Activated naive CD4-positive, alpha-beta T cell treated with anti-CD3 and anti-CD28 coated beads, Interleukin-2, amount 50 U/mL, for 24 hours (primary cell): ENCODE measurements at regions not wholly inside any gene's neighbourhood (a gene's known extent, or its start where the extent isn't known, plus 50 kb on each side); places are given as distances from the start of the nearest gene placed in this dataset.
"Not testable (repeated sequence)": the region's sequence is repeated elsewhere in the genome, so short reads cannot be mapped to it uniquely, and the experiment has no call there.

Source experiments
- H3K27ac Mint-ChIP-seq: one replicate; pipeline ENCODE4 v1.8.0; 2021; ENCODE audit warnings: mild to moderate bottlenecking, mixed read lengths
- H3K27me3 Mint-ChIP-seq: one replicate; pipeline ENCODE4 v1.8.0; 2021; ENCODE audit warnings: mixed read lengths
- H3K36me3 Mint-ChIP-seq: one replicate; pipeline ENCODE4 v1.8.0; 2021; ENCODE audit warnings: mixed read lengths
- H3K4me1 Mint-ChIP-seq: one replicate; pipeline ENCODE4 v1.8.0; 2021; ENCODE audit warnings: mixed read lengths
- H3K4me3 Mint-ChIP-seq: one replicate; pipeline ENCODE4 v1.8.0; 2021; ENCODE audit warnings: mild to moderate bottlenecking, mixed read lengths
- H3K9me3 Mint-ChIP-seq: one replicate; pipeline ENCODE4 v1.8.0; 2021; ENCODE audit warnings: mixed read lengths

DNA sequence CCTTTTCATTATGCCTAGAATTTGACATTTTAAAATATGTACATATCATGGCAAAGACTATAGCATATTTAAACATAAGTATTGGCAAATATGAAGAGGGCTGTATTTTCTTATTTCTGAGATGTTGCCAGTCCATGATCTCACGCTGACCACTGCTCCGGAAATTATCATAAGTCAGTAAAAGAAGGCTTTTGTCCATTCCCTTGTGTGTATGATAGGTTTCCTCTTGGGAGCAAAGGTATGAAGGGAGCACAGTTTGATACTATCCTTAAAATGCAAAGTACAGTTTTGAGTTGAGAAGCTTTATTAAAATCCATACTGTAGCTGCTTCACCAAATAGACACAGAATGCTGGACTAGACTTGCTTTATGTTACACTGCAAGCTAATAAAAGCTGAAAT lies 52.6 kb upstream of the AGA start:
- H3K4me3 Mint-ChIP-seq: no peak overlapping the region
- peaks cover 2% of the 10 kb centered on the region for H3K36me3 Mint-ChIP-seq
- no peaks in the 10 kb centered on the region for H3K27me3 Mint-ChIP-seq
- H3K4me1 Mint-ChIP-seq: no peaks in the 10 kb centered on the region
- H3K9me3 Mint-ChIP-seq: no peaks in the 10 kb centered on the region
- no peak overlapping the region for H3K27ac Mint-ChIP-seq

- H3K4me3 Mint-ChIP-seq, H3K36me3 Mint-ChIP-seq, H3K4me1 Mint-ChIP-seq, H3K27ac Mint-ChIP-seq, H3K9me3 Mint-ChIP-seq, H3K27me3 Mint-ChIP-seq: not testable (repeated sequence)
Measured at GRCh38 chr4:177495626-177496025, 53.4 kb upstream of the AGA start.

DNA sequence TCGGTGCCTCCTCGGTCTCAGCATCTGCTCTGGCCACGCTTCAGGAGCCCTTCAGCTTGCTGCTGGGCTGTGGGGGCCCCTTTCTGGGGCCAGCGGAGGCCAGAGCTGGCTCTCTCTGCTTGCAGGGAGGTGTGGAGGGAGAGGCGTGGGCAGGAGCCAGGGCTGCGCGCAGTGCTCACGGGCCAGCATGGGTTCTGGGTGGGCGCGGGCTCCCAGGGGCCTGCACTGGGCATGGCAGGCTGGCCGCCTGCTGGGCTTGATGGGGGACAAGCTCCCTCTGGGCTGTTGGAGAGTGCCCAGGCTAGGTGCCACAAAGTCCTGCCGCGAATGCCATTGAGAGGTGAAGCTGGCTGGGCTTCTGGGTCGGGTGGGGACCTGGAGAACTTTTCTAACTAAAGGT lies 57.3 kb upstream of the AGA start:
- no peaks in the 10 kb centered on the region for H3K27me3 Mint-ChIP-seq
- no peak overlapping the region for H3K27ac Mint-ChIP-seq
- peaks cover 19% of the 10 kb centered on the region for H3K4me1 Mint-ChIP-seq
- no peak overlapping the region for H3K4me3 Mint-ChIP-seq
- peaks cover 7% of the 10 kb centered on the region for H3K36me3 Mint-ChIP-seq
- H3K9me3 Mint-ChIP-seq: peaks cover 8% of the 10 kb centered on the region

DNA sequence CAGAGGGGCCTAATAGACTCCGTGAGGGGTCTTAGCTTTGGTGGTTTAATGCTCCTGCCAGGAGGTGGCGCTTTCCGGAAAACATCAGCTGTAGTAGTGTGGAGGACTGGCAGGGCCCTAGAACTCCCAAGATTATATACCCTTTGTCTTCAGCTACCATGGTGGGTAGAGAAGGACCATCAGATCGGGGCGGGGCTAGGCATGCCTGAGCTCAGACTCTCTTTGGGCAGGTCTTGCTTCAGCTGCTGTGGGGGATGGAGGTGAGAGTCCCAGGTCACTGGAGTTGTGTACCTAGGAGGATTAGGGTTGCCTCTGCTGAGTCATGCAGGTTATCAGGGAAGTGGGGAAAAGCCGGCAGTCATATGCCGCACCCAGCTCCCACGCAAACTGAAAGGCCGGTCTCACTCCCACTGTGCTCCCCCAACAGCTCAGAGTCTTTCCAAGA lies 63.0 kb upstream of the AGA start:
- Mint-ChIP-seq H3K27ac (no peak overlapping the region), H3K4me3 (no peak overlapping the region), H3K36me3 (peaks cover 10% of the 10 kb centered on the region), H3K4me1 (peaks cover 25% of the 10 kb centered on the region), H3K9me3 (peaks cover 12% of the 10 kb centered on the region), H3K27me3 (no peaks in the 10 kb centered on the region)

- H3K27me3 Mint-ChIP-seq: no peaks in the 10 kb centered on the region
- H3K27ac Mint-ChIP-seq: no peak overlapping the region
- no peak overlapping the region for H3K4me3 Mint-ChIP-seq
- H3K36me3 Mint-ChIP-seq: peaks cover 10% of the 10 kb centered on the region
- H3K4me1 Mint-ChIP-seq: peaks cover 8% of the 10 kb centered on the region
- peaks cover 4% of the 10 kb centered on the region for H3K9me3 Mint-ChIP-seq
Measured at GRCh38 chr4:177508662-177509061, 66.4 kb upstream of the AGA start.

DNA sequence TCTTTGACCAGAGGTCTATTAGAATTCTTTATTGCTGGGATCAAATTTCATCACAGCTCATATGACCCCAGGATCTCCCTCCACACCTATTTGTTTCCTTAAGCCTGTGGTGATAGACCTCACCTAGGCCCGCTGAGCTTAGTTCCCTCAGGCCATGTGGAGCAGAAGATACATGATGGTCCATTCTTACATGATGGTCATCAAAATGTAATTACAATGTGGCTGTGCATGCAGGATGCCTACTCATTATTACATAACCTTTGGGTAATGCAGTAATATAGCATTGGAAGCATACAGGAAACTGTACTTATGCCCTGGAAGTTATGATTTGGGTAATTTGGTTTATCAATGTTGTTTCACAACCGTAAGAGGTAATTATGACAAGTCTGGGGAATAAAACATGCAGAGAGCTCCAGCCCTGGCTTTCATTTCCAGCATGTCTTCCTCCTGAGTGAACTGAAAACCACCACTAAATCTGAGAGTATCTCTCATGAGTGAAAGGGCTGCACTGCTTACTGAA lies 67.0 kb upstream of the AGA start:
- H3K4me1 Mint-ChIP-seq: peaks cover 8% of the 10 kb centered on the region
- no peak overlapping the region for H3K27ac Mint-ChIP-seq
- peaks cover 4% of the 10 kb centered on the region for H3K9me3 Mint-ChIP-seq
- H3K4me3 Mint-ChIP-seq: no peak overlapping the region
- H3K36me3 Mint-ChIP-seq: peaks cover 10% of the 10 kb centered on the region
- H3K27me3 Mint-ChIP-seq: no peaks in the 10 kb centered on the region

- Mint-ChIP-seq H3K27me3 (no peaks in the 10 kb centered on the region), H3K9me3 (peaks cover 4% of the 10 kb centered on the region), H3K4me3 (no peak overlapping the region), H3K36me3 (peaks cover 10% of the 10 kb centered on the region), H3K4me1 (no peaks in the 10 kb centered on the region), H3K27ac (no peak overlapping the region)
Measured at GRCh38 chr4:177511611-177512010, 69.4 kb upstream of the AGA start.

- H3K4me3 Mint-ChIP-seq: no peak overlapping the region
- H3K9me3 Mint-ChIP-seq: peaks cover 4% of the 10 kb centered on the region
- no peak overlapping the region for H3K27ac Mint-ChIP-seq
Measured at GRCh38 chr4:177512646-177513045, 70.4 kb upstream of the AGA start.

DNA sequence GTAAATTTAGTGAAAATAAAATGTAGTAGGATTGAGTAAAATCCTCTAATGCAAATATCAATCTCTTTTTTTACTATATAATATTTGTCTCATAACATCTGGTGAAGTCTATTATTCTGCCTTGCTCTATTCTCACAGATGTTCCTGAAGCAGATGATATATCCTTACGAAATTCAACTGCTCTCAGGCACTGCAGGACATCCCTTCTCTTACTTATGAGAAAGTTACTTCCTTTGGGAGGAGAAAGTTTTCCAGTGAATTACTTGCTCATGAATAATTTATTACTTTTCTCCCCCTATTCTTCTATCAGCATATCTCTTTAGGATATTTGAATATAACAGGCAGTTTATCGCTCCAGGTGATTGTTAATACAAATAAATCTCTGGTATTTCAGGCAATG lies 75.6 kb upstream of the AGA start:
- no peak overlapping the region for H3K4me3 Mint-ChIP-seq
- no peaks in the 10 kb centered on the region for H3K9me3 Mint-ChIP-seq
- H3K27ac Mint-ChIP-seq: no peak overlapping the region
- H3K27me3 Mint-ChIP-seq: no peaks in the 10 kb centered on the region
- H3K36me3 Mint-ChIP-seq: no peaks in the 10 kb centered on the region
- H3K4me1 Mint-ChIP-seq: no peaks in the 10 kb centered on the region

More at GRCh38 chr4:177512646-177513045, 70.4 kb upstream of the AGA start:
- Mint-ChIP-seq H3K4me1 (no peaks in the 10 kb centered on the region), H3K36me3 (peaks cover 10% of the 10 kb centered on the region), H3K27me3 (no peaks in the 10 kb centered on the region)

DNA sequence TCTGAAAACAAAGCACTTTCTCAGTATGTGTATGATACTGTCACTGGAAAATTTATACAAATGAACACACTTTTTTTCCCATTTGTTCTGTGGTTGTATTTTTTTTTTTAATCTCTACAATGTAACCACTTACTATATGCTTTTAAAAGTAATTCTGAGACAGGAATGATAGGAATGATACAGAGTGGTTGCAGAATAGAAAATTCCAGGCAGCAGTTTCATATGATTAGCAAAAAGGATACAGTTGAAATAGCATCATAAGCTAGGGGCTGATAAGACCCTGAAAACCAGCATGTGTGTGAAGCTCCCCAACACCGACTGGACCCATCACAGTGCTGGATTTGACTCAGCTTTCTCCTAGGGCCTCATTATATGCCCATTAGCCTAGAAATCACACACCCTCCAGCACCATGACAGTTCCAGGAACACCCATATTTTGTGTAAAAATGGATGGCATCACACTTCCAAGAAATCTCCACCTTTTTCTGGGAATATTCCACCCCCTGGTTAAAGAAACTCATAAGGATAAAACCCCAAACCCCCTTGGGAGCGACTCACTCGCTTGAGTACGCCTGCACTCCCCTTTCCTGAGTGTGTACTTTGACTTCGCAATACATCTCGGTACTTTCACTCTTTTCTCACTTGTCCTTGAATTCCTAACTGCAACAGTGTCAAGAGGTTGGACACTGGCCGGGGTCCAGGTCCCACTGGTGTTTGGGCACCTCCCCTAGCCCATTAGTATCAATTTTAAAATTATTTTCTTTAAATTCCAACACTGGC lies 77.4 kb upstream of the AGA start:
- peaks cover 3% of the 10 kb centered on the region for H3K36me3 Mint-ChIP-seq
- no peaks in the 10 kb centered on the region for H3K9me3 Mint-ChIP-seq
- H3K4me1 Mint-ChIP-seq: no peaks in the 10 kb centered on the region

DNA sequence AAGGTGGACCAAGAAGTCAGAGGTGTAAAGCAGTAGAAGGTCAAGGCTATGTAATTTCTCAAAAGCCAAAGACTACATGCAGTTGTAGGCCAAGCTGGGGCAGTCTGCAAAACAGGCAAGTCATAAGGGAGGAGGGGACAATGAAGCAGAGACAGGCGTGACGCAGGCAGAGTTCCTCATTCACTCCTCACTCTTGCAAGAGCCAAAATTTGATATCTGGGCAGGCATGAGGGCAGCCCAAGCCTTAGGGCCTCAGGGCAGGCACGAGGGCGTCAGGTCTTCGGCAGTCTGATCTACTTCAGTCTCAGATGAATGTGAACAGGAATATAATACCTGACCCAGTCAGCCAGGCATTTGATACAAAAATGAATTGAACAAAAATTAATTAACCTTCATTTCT lies 86.4 kb upstream of the AGA start:
- Mint-ChIP-seq H3K4me1 (no peaks in the 10 kb centered on the region), H3K9me3 (no peaks in the 10 kb centered on the region), H3K27ac (no peak overlapping the region), H3K27me3 (no peaks in the 10 kb centered on the region), H3K36me3 (no peaks in the 10 kb centered on the region), H3K4me3 (no peak overlapping the region)

More for the DNA sequence above, 77.4 kb upstream of the AGA start:
- Mint-ChIP-seq H3K27me3 (no peaks in the 10 kb centered on the region), H3K27ac (no peak overlapping the region), H3K4me3 (no peak overlapping the region)

DNA sequence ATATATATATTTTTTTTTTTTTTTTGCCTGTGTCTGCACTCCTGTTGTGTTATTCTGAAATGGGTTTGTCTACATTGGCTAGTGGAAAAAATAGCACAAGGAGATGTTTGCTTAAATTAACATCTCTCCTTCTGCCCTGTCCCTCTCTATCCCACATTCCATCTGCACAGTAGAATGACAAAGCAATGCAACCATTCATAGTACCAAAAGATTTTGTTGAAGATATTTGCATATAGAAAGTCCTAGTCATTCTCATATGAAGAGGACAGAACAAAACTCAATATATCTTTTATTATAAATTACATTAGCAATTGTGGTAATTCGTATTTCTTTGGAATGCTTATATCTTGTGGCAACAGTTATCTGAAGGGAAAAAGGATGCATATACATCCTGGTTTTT lies 88.3 kb upstream of the AGA start:
- Mint-ChIP-seq H3K4me1 (no peaks in the 10 kb centered on the region), H3K27ac (no peak overlapping the region), H3K4me3 (no peak overlapping the region), H3K36me3 (peaks cover 5% of the 10 kb centered on the region), H3K9me3 (peaks cover 7% of the 10 kb centered on the region), H3K27me3 (no peaks in the 10 kb centered on the region)

DNA sequence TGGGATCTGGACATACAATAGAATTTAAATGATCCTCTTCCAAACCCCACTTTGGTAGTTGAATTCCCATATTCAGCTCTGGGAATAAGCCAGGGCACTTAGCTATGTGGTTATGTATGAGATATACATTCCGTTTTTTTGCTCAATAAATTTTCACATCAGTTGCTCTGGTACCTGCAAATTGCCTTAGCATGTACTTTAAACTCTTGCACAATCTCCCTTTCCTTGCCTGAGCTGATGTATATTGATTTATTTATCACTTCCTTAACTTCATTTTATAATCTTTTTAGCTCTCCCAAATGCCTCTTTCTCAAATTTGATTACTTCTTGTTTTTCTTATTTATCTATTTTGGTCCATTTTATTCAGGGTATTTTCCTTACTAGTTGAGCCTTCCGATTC lies 90.1 kb upstream of the AGA start:
- no peak overlapping the region for H3K4me3 Mint-ChIP-seq
- H3K9me3 Mint-ChIP-seq: peaks cover 7% of the 10 kb centered on the region
- H3K4me1 Mint-ChIP-seq: no peaks in the 10 kb centered on the region
- no peak overlapping the region for H3K27ac Mint-ChIP-seq
- no peaks in the 10 kb centered on the region for H3K27me3 Mint-ChIP-seq
- H3K36me3 Mint-ChIP-seq: peaks cover 5% of the 10 kb centered on the region

DNA sequence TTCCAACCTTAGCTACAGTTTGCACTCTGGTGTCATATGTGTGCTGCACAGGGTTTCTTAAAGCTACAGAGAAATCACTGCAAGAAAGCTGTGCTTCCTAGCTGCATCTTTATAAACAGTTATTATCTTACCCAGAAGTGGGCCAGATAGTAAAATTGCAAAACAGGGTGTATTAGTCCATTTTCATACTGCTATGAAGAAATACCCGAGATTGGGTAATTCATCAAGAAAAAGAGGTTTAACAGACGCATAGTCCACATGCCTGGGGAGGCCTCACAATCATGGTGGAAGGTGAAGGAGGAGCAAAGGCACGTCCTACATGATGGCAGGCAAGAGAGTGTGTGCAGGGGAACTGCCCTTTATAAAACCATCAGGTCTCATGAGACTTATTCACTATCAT lies 92.6 kb upstream of the AGA start:
- not testable (repeated sequence) for H3K4me1 Mint-ChIP-seq, H3K9me3 Mint-ChIP-seq, H3K27ac Mint-ChIP-seq, H3K36me3 Mint-ChIP-seq, H3K27me3 Mint-ChIP-seq, H3K4me3 Mint-ChIP-seq

GRCh38 chr4:177546745-177547144 lies 104.5 kb upstream of the AGA start:
- Mint-ChIP-seq H3K27ac (no peak overlapping the region), H3K4me1 (no peaks in the 10 kb centered on the region), H3K9me3 (no peaks in the 10 kb centered on the region), H3K4me3 (no peak overlapping the region), H3K36me3 (no peaks in the 10 kb centered on the region), H3K27me3 (no peaks in the 10 kb centered on the region)

DNA sequence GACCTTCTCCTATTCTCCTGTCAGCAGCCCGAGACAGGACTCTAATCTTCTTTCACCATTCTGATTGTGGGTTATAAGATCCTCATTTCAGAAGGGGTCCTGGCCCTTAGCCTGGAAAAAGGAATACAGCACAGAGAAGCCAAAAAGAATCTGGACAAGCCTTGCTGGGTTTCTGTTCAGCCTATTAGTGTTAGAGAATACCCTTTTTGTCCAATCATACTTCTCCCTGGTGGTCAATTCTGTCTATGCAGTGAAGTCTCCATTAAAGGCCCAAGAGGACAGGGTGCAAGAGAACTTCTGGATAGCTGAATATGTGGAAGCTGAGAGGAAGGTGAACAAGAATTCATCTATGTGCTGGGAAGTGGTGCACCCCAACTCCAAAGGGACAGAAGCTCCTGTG lies 105.7 kb upstream of the AGA start:
- Mint-ChIP-seq H3K27ac (no peak overlapping the region), H3K36me3 (no peaks in the 10 kb centered on the region), H3K27me3 (no peaks in the 10 kb centered on the region), H3K9me3 (no peaks in the 10 kb centered on the region), H3K4me1 (no peaks in the 10 kb centered on the region), H3K4me3 (no peak overlapping the region)
